ENCODE measurements at regions not wholly inside any gene's neighbourhood (a gene's known extent, or its start where the extent isn't known, plus 50 kb on each side); places are given as distances from the start of the nearest gene placed in this dataset.

DNA sequence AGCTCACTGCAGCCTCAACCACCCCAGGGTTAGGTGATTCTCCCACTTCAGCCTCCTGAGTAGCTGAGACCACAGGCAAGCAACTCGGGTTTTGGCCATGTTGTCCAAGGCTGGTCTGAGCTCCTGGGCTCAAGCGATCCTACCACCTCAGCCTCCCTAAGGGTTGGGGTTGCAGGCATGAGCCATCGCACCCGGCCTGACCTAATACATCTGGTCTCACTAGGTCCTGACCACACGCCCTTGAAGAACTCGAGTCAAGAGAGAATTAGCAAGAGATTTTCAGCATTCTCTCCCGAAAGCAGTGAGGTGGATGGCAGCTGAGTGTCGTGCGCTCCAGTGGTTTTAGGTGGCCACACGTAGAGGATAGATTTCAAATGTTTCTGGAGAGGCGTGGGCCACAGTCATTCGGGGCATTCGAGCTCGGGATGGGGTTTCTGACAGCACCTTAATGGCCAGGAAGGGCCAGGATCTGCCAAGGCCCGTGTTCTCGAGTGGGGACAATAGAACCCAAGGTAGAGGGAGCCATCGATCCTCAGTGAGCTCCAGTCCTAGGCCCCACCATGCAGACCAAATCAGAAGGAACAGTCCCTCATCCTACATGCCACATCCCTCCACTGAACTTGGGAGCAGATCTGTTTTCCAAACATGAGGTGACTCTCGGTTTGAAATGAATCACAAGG lies 193.1 kb downstream of the ALG10 start:
- Histone ChIP-seq H3K9me2 (ENCODE audit: low read depth, low read length) (no peaks in the 10 kb centered on the region), H4K20me1 (ENCODE audit: insufficient read depth, low read length) (no peaks in the 10 kb centered on the region), H3K9ac (ENCODE audit: low read length) (no peak overlapping the region), H3K4me3 (ENCODE audit: low read depth, low read length, poor library complexity, severe bottlenecking) (no peak overlapping the region), H3K4me1 (ENCODE audit: insufficient read depth, low read length, severe bottlenecking) (peaks cover 3% of the 10 kb centered on the region), H2AFZ (ENCODE audit: low read length) (no peak overlapping the region), H3F3A (ENCODE audit: insufficient read depth, low read length) (no peaks in the 10 kb centered on the region), H3K9me3 (ENCODE audit: low read length) (no peaks in the 10 kb centered on the region), H3K27ac (ENCODE audit: low read depth, low read length, poor library complexity, severe bottlenecking) (no peak overlapping the region), H3K27me3 (ENCODE audit: insufficient read depth, low read length) (no peaks in the 10 kb centered on the region), H3K36me3 (ENCODE audit: insufficient read depth, low read length) (no peaks in the 10 kb centered on the region), H3K79me2 (ENCODE audit: insufficient read depth, low read length) (no peaks in the 10 kb centered on the region), H3K4me2 (ENCODE audit: low read length) (no peak overlapping the region)
- no peak for TF ChIP-seq EZH2 (IDR thresholded peaks at IDR 0.05; ENCODE audit: borderline replicate concordance, low read length)
- TF ChIP-seq, protein P1, sequence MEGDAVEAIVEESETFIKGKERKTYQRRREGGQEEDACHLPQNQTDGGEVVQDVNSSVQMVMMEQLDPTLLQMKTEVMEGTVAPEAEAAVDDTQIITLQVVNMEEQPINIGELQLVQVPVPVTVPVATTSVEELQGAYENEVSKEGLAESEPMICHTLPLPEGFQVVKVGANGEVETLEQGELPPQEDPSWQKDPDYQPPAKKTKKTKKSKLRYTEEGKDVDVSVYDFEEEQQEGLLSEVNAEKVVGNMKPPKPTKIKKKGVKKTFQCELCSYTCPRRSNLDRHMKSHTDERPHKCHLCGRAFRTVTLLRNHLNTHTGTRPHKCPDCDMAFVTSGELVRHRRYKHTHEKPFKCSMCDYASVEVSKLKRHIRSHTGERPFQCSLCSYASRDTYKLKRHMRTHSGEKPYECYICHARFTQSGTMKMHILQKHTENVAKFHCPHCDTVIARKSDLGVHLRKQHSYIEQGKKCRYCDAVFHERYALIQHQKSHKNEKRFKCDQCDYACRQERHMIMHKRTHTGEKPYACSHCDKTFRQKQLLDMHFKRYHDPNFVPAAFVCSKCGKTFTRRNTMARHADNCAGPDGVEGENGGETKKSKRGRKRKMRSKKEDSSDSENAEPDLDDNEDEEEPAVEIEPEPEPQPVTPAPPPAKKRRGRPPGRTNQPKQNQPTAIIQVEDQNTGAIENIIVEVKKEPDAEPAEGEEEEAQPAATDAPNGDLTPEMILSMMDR (IDR thresholded peaks at IDR 0.05; ENCODE audit: low read length): no peak

DNA sequence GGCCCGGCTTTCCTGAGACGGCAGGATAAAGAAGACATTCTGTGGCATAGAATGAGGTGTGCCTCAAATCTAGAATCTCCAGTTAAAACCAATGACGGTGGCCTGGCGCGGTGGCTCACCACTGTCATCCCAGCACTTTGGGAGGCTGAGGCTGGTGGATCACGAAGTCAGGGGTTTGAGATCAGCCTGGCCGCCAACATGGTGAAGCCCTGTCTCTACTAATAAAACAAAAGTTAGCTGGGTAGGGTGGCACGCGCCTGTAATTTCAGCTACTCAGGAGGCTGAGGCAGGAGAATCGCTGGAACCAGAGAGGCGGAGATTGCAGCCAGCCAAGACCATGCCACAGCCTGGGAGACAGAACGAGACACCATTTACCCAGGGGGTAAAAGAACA lies 193.6 kb downstream of the ALG10 start:
- no peak overlapping the region for H3K9ac ChIP-seq (ENCODE audit: low read length)
- no peak overlapping the region for H3K27ac ChIP-seq (ENCODE audit: low read depth, low read length, poor library complexity, severe bottlenecking)
- H3K4me1 ChIP-seq (ENCODE audit: insufficient read depth, low read length, severe bottlenecking): peaks cover 3% of the 10 kb centered on the region
- no peaks in the 10 kb centered on the region for H3K9me3 ChIP-seq (ENCODE audit: low read length)
- no peak overlapping the region for H3K4me3 ChIP-seq (ENCODE audit: low read depth, low read length, poor library complexity, severe bottlenecking)
- no peaks in the 10 kb centered on the region for H3K27me3 ChIP-seq (ENCODE audit: insufficient read depth, low read length)
- H3K36me3 ChIP-seq (ENCODE audit: insufficient read depth, low read length): no peaks in the 10 kb centered on the region
- H2AFZ ChIP-seq (ENCODE audit: low read length): no peak overlapping the region
- H3K79me2 ChIP-seq (ENCODE audit: insufficient read depth, low read length): no peaks in the 10 kb centered on the region
- no peak for TF ChIP-seq EZH2 (IDR thresholded peaks at IDR 0.05; ENCODE audit: borderline replicate concordance, low read length)
- TF ChIP-seq, protein P1 (IDR thresholded peaks at IDR 0.05; ENCODE audit: low read length): no peak
- no peaks in the 10 kb centered on the region for H3K9me2 ChIP-seq (ENCODE audit: low read depth, low read length)
- no peaks in the 10 kb centered on the region for H4K20me1 ChIP-seq (ENCODE audit: insufficient read depth, low read length)
- H3K4me2 ChIP-seq (ENCODE audit: low read length): no peak overlapping the region
- H3F3A ChIP-seq (ENCODE audit: insufficient read depth, low read length): no peaks in the 10 kb centered on the region

DNA sequence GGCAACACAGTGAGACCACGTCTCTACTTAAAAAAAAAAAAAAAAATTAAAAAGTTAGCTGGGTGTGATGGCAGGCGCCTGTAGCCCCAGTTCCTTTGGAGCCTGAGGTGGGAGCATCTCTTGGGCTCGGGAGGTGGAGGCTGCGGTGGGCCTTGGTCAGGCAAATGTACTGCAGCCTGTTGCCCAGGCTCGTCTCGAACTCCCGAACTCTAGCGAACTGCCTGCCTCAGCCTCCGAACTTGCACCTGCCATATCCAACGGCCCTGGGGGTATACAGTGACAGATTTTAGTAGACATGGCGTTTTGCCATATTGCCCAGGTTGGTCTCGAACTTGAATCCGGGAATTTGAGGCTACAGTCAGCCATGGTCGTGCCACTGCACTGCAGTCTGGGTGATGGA lies 195.4 kb downstream of the ALG10 start:
- H3K4me2 ChIP-seq (ENCODE audit: low read length): no peak overlapping the region
- no peaks in the 10 kb centered on the region for H3K9me3 ChIP-seq (ENCODE audit: low read length)
- peaks cover 3% of the 10 kb centered on the region for H3K4me1 ChIP-seq (ENCODE audit: insufficient read depth, low read length, severe bottlenecking)
- no peaks in the 10 kb centered on the region for H3K36me3 ChIP-seq (ENCODE audit: insufficient read depth, low read length)
- H3K27ac ChIP-seq (ENCODE audit: low read depth, low read length, poor library complexity, severe bottlenecking): no peak overlapping the region
- H3K4me3 ChIP-seq (ENCODE audit: low read depth, low read length, poor library complexity, severe bottlenecking): no peak overlapping the region
- TF ChIP-seq EZH2 (IDR thresholded peaks at IDR 0.05; ENCODE audit: borderline replicate concordance, low read length): no peak
- TF ChIP-seq, protein P1 (IDR thresholded peaks at IDR 0.05; ENCODE audit: low read length): no peak
- H3F3A ChIP-seq (ENCODE audit: insufficient read depth, low read length): no peaks in the 10 kb centered on the region
- no peaks in the 10 kb centered on the region for H3K9me2 ChIP-seq (ENCODE audit: low read depth, low read length)
- H3K27me3 ChIP-seq (ENCODE audit: insufficient read depth, low read length): no peaks in the 10 kb centered on the region
- no peaks in the 10 kb centered on the region for H3K79me2 ChIP-seq (ENCODE audit: insufficient read depth, low read length)
- H3K9ac ChIP-seq (ENCODE audit: low read length): no peak overlapping the region
- no peaks in the 10 kb centered on the region for H4K20me1 ChIP-seq (ENCODE audit: insufficient read depth, low read length)
- H2AFZ ChIP-seq (ENCODE audit: low read length): no peak overlapping the region
